Neural cell (in vitro differentiated cells): ENCODE measurements at regions not wholly inside any gene's neighbourhood (a gene's known extent, or its start where the extent isn't known, plus 50 kb on each side); places are given as distances from the start of the nearest gene placed in this dataset.

Source experiments
- CTCF ChIP-seq: fragments of 450-650 bp; IDR thresholded peaks from 2 replicates; pipeline ENCODE4 v1.5.1; 2014; ENCODE audit warnings: antibody characterized with exemption, mild to moderate bottlenecking, moderate library complexity; ENCODE audit not compliant: poor library complexity, severe bottlenecking
- EP300 ChIP-seq: fragments of 450-650 bp; conservative IDR thresholded peaks from 2 replicates; pipeline ENCODE4 v1.6.1; 2014; ENCODE audit warnings: antibody characterized with exemption, mild to moderate bottlenecking, moderate library complexity; ENCODE audit not compliant: poor library complexity, severe bottlenecking
- EZH2 ChIP-seq: fragments of 200-600, 300-800 bp; shearing (Covaris generic), sonication (generic); IDR thresholded peaks from 2 replicates; pipeline ENCODE4 v1.6.1; 2014; ENCODE audit warnings: antibody characterized with exemption, low read length, borderline replicate concordance, mild to moderate bottlenecking; ENCODE audit not compliant: insufficient read depth, poor library complexity, severe bottlenecking
- POLR2AphosphoS5 ChIP-seq: IDR thresholded peaks from 2 replicates; pipeline ENCODE4 v1.6.1; 2012
- SMC3 ChIP-seq: fragments of 450-650 bp; conservative IDR thresholded peaks from 2 replicates; pipeline ENCODE4 v1.6.1; 2014; ENCODE audit warnings: antibody characterized with exemption, mild to moderate bottlenecking, moderate library complexity; ENCODE audit not compliant: poor library complexity
- TAF1 ChIP-seq: IDR thresholded peaks from 2 replicates; pipeline ENCODE4 v1.6.1; 2012; ENCODE audit warnings: low read depth

GRCh38 chr17:45733781-45734180 is 50.3 kb upstream of the CRHR1 start:
- no peak for TF ChIP-seq EP300
- no peak for TF ChIP-seq POLR2AphosphoS5
- TF ChIP-seq CTCF, result no peak
- TF ChIP-seq EZH2, result no peak
- TF ChIP-seq SMC3, result no peak
- no peak for TF ChIP-seq TAF1
